GM12878 (cell line): ENCODE measurements at regions not wholly inside any gene's neighbourhood (a gene's known extent, or its start where the extent isn't known, plus 50 kb on each side); places are given as distances from the start of the nearest gene placed in this dataset.

Experiments used
- ATAC-seq: fragments of 200-7000 bp; cut with Tn5 transposase; 3 replicates; pipeline ENCODE4 v1.9.1; 2020; ENCODE audit warnings: mild to moderate bottlenecking, moderate library complexity
- BruUV-seq: library from RNA; stranded (reverse); fragments of 400-500 nt; replicated peaks from 2 replicates; lab custom pipeline; 2021; lab: Mats Ljungman, UMichigan
- CTCF ChIA-PET: fragments of 300-600 bp; sonication (Branson Sonifier 250); formaldehyde crosslinking; extraction: SDS; loops from one replicate; lab custom pipeline; 2021; ENCODE audit warnings: inconsistent platforms; lab: Yijun Ruan, JAX
- POLR2A ChIA-PET: fragments of 350-600 bp; formaldehyde crosslinking; extraction: SDS; loops from one replicate; lab custom pipeline; 2021; ENCODE audit warnings: inconsistent platforms; lab: Charles Lee
- RAD21 ChIA-PET: fragments of 300-600 bp; sonication (Branson Sonifier 250); formaldehyde crosslinking; loops from one replicate; lab custom pipeline; 2023; ENCODE audit warnings: antibody characterized with exemption; ENCODE audit not compliant: unreplicated experiment; lab: Charles Lee
- SMC1A ChIA-PET: fragments of 300-600 bp; sonication (Branson Sonifier 250); formaldehyde crosslinking; loops from one replicate; lab custom pipeline; 2023; ENCODE audit not compliant: unreplicated experiment, uncharacterized antibody; lab: Charles Lee
- DNase-seq: peaks from one replicate; pipeline ENCODE4 v3.0.0-alpha.2; 2011; ENCODE audit warnings: low read depth, low spot score
- FAIRE-seq: peaks from 3 replicates; lab custom pipeline; 2011; peaks lifted over from hg19 to GRCh38; lab: Jason Lieb, UNC
- H2AFZ ChIP-seq: 2 replicates; pipeline ENCODE4 v1.6.0; 2011; ENCODE audit warnings: low read depth, low read length, control low read depth; ENCODE audit not compliant: control insufficient read depth
- H3K27ac ChIP-seq: 2 replicates; pipeline ENCODE4 v1.5.1; 2011; ENCODE audit warnings: control low read depth; ENCODE audit not compliant: control insufficient read depth, insufficient read depth
- H3K27me3 ChIP-seq, 2 experiments: replicated peaks in 1 of 2; 2 replicates each; pipeline versions ENCODE4 v1.6.0 to v1.6.1; 2011; ENCODE audit warnings: low read length in 1 of 2; ENCODE audit not compliant: control insufficient read depth in 2 of 2, insufficient read depth in 2 of 2
- H3K36me3 ChIP-seq, 2 experiments: 2 replicates each; pipeline ENCODE4 v1.5.1; 2011; ENCODE audit warnings: low read length in 1 of 2; ENCODE audit not compliant: control insufficient read depth in 2 of 2, insufficient read depth in 2 of 2
- H3K4me1 ChIP-seq: 2 replicates; pipeline ENCODE4 v1.6.1; 2011; ENCODE audit warnings: mild to moderate bottlenecking, low read length, moderate library complexity, mixed read lengths; ENCODE audit not compliant: control insufficient read depth, insufficient read depth
- H3K4me2 ChIP-seq: 2 replicates; pipeline ENCODE4 v1.6.0; 2011; ENCODE audit warnings: control low read depth; ENCODE audit not compliant: control insufficient read depth, insufficient read depth
- H3K4me3 ChIP-seq: fragments of 200-600 bp; sonication (generic); 2 replicates; pipeline ENCODE4 v1.5.1; 2016
- H3K79me2 ChIP-seq: 2 replicates; pipeline ENCODE4 v1.6.0; 2011; ENCODE audit warnings: low read length; ENCODE audit not compliant: control insufficient read depth, insufficient read depth
- H3K9ac ChIP-seq: 2 replicates; pipeline ENCODE4 v1.8.0; 2011; ENCODE audit warnings: low read length, control low read depth, mixed read lengths; ENCODE audit not compliant: control insufficient read depth, insufficient read depth
- H3K9me3 ChIP-seq: replicated peaks from 3 replicates; pipeline ENCODE4 v1.5.1; 2011; ENCODE audit warnings: mild to moderate bottlenecking, low read length; ENCODE audit not compliant: control insufficient read depth, insufficient read depth
- H4K20me1 ChIP-seq: 2 replicates; pipeline ENCODE4 v1.6.0; 2011; ENCODE audit not compliant: control insufficient read depth, insufficient read depth
- BCL11A ChIP-seq: IDR thresholded peaks from 2 replicates; pipeline ENCODE4 v1.6.1; 2011; ENCODE audit warnings: low read depth, low read length
- CHD1 ChIP-seq: IDR thresholded peaks from 2 replicates; pipeline ENCODE4 v1.6.1; 2012; ENCODE audit warnings: low read depth, low read length, improper control_type of control experiment
- CTCF ChIP-seq, 3 experiments: IDR thresholded peaks in 2 of 3; conservative IDR thresholded peaks in 1 of 3; 2 replicates each; pipeline ENCODE4 v1.5.1; 2011; ENCODE audit warnings: low read depth in 3 of 3, low read length in 3 of 3, mild to moderate bottlenecking in 3 of 3, control low read depth in 2 of 3, moderate library complexity in 2 of 3, inconsistent platforms in 1 of 3, mixed read lengths in 1 of 3; ENCODE audit not compliant: control insufficient read depth in 2 of 3, insufficient read depth in 1 of 3; ENCODE audit errors: extremely low read depth in 1 of 3
- JUND ChIP-seq: IDR thresholded peaks from 2 replicates; pipeline ENCODE4 v1.6.1; 2012; ENCODE audit warnings: low read depth, mild to moderate bottlenecking, low read length, improper control_type of control experiment, moderate library complexity
- KAT2A ChIP-seq: conservative IDR thresholded peaks from 2 replicates; pipeline ENCODE4 v1.6.1; 2011; ENCODE audit warnings: low read depth, low read length; ENCODE audit not compliant: control insufficient read depth
- RAD21 ChIP-seq: IDR thresholded peaks from 2 replicates; pipeline ENCODE4 v1.6.1; 2011; ENCODE audit warnings: mild to moderate bottlenecking, low read depth, low read length, moderate library complexity; ENCODE audit not compliant: insufficient read depth
- SMC3 ChIP-seq: IDR thresholded peaks from 2 replicates; pipeline ENCODE4 v1.6.1; 2011; ENCODE audit warnings: low read length, improper control_type of control experiment, borderline replicate concordance
- ZNF24 ChIP-seq: fragments of 450-650 bp; IDR thresholded peaks from 2 replicates; pipeline ENCODE4 v1.6.1; 2017; ENCODE audit warnings: antibody characterized with exemption, mild to moderate bottlenecking
- WGBS: methylation state at CpG from one replicate; pipeline ENCODE4 v1.1.6; 2016; ENCODE audit warnings: low lambda C conversion rate; ENCODE audit not compliant: insufficient replicate concordance, insufficient coverage; ENCODE audit errors: missing lambda C conversion rate; 5-methylcytosine and 5-hydroxymethylcytosine counted together
- in situ Hi-C: fragments of 300-500 bp; cut with MboI; formaldehyde crosslinking; loops from 9 replicates; pipeline ENCODE4 v1.14.3; 2018; ENCODE audit warnings: mixed read lengths
- intact Hi-C: fragments of 100-400 bp; cut with micrococcal nuclease; formaldehyde crosslinking; loops from one replicate; pipeline ENCODE4 v1.14.2; 2022; ENCODE audit not compliant: unreplicated experiment

- ChIA-PET SMC1A (interaction anchor here (1.0 kb wide), 1 partner anchor 40 kb away, joined by 5 read pairs; no protein-coding TSS in a partner anchor), POLR2A (no interaction called here), CTCF (interaction anchor here (0.6 to 1.7 kb wide), 6 partner anchors 9 to 152 kb away, joined by 3 to 5 read pairs (median 4); no protein-coding TSS in a partner anchor), RAD21 (interaction anchor here (2.6 kb wide), 1 partner anchor 40 kb away, joined by 7 read pairs; no protein-coding TSS in a partner anchor)
- BruUV-seq = no TSS peak
- no peaks in the 10 kb centered on the region for H3K27me3 ChIP-seq
- no peak overlapping the region for H3K27ac ChIP-seq
- peak; percentile 51 to 73 (median 53) for TF ChIP-seq CTCF (IDR thresholded peaks at IDR 0.05 in 2 of 3, conservative IDR thresholded peaks at IDR 0.05 in 1 of 3; ENCODE audit: control insufficient read depth in 2 of 3, extremely low read depth in 1 of 3, insufficient read depth in 1 of 3, low read depth in 3 of 3, low read length in 3 of 3)
- peak; percentile 32; the same call in 1 of the 2 replicates for TF ChIP-seq SMC3
- no peak for TF ChIP-seq CHD1
- peak; percentile 53 for TF ChIP-seq RAD21
- no peak for FAIRE-seq
- WGBS = 75% methylated on average over 10 of the region's 10 CpGs
- H2AFZ ChIP-seq = no peak overlapping the region
- no peaks in the 10 kb centered on the region for H3K36me3 ChIP-seq
- H4K20me1 ChIP-seq = no peaks in the 10 kb centered on the region
- H3K79me2 ChIP-seq = no peaks in the 10 kb centered on the region
- no peaks in the 10 kb centered on the region for H3K4me1 ChIP-seq
- in situ Hi-C loops (loop anchor here (25.0 kb wide), 1 partner anchor 196 kb away; no protein-coding TSS in a partner anchor), intact Hi-C loops (loop anchor here (10.0 kb wide), 1 partner anchor 63 kb away; no protein-coding TSS in a partner anchor)
- no peak overlapping the region for H3K9ac ChIP-seq
- no peaks in the 10 kb centered on the region; the same call in 2 of the 3 replicates for H3K9me3 ChIP-seq
- H3K4me2 ChIP-seq = no peak overlapping the region
- no peak overlapping the region for H3K4me3 ChIP-seq
- ATAC-seq = peak; percentile 44; the same call in 1 of the 3 replicates
- DNase-seq = no peak
Measured at GRCh38 chr16:35391328-35391727, 1931.9 kb downstream of the TP53TG3F start.

GRCh38 chr16:35398180-35398579, 1938.8 kb downstream of the TP53TG3F start:
- H3K9ac ChIP-seq = no peak overlapping the region
- H3K79me2 ChIP-seq = no peaks in the 10 kb centered on the region
- no peak overlapping the region for H2AFZ ChIP-seq
- POLR2A ChIA-PET = no interaction called here
- DNase-seq = no peak
- no peaks in the 10 kb centered on the region; the same call in 2 of the 3 replicates for H3K9me3 ChIP-seq
- RAD21 ChIA-PET = no interaction called here
- no peak overlapping the region for H3K4me2 ChIP-seq
- CTCF ChIA-PET = no interaction called here
- no peaks in the 10 kb centered on the region for H3K36me3 ChIP-seq
- no peak overlapping the region for H3K4me3 ChIP-seq
- no peak for FAIRE-seq
- BruUV-seq = no TSS peak
- in situ Hi-C loops = loop anchor here (25.0 kb wide), 1 partner anchor 189 kb away; no protein-coding TSS in a partner anchor
- H4K20me1 ChIP-seq = no peaks in the 10 kb centered on the region
- H3K4me1 ChIP-seq = no peaks in the 10 kb centered on the region
- no peaks in the 10 kb centered on the region for H3K27me3 ChIP-seq
- no peak for ATAC-seq
- TF ChIP-seq JUND (no peak), ZNF24 (no peak), KAT2A (no peak), SMC3 (no peak), BCL11A (no peak)
- SMC1A ChIA-PET = no interaction called here
- intact Hi-C loops = loop anchor here (10.0 kb wide), 1 partner anchor 57 kb away; no protein-coding TSS in a partner anchor
- WGBS = 8% methylated on average over 2 of the region's 2 CpGs
- H3K27ac ChIP-seq = no peak overlapping the region
